ENCODE measurements at regions not wholly inside any gene's neighbourhood (a gene's known extent, or its start where the extent isn't known, plus 50 kb on each side); places are given as distances from the start of the nearest gene placed in this dataset.

GRCh38 chr12:105436636-105437035 is 106.1 kb downstream of the C12orf75 start:
- Histone ChIP-seq H3K9me3 (ENCODE audit: low read length) (no peaks in the 10 kb centered on the region), H3K4me3 (ENCODE audit: low read depth, low read length, poor library complexity, severe bottlenecking) (no peak overlapping the region), H3F3A (ENCODE audit: insufficient read depth, low read length) (no peaks in the 10 kb centered on the region), H3K9me2 (ENCODE audit: low read depth, low read length) (no peaks in the 10 kb centered on the region), H3K4me1 (ENCODE audit: insufficient read depth, low read length, severe bottlenecking) (no peaks in the 10 kb centered on the region), H3K27me3 (ENCODE audit: insufficient read depth, low read length) (no peaks in the 10 kb centered on the region), H3K36me3 (ENCODE audit: insufficient read depth, low read length) (no peaks in the 10 kb centered on the region), H2AFZ (ENCODE audit: low read length) (no peak overlapping the region), H3K27ac (ENCODE audit: low read depth, low read length, poor library complexity, severe bottlenecking) (no peak overlapping the region), H3K79me2 (ENCODE audit: insufficient read depth, low read length) (no peaks in the 10 kb centered on the region), H3K9ac (ENCODE audit: low read length) (no peak overlapping the region), H3K4me2 (ENCODE audit: low read length) (no peak overlapping the region), H4K20me1 (ENCODE audit: insufficient read depth, low read length) (no peaks in the 10 kb centered on the region)
- TF ChIP-seq, protein P1, sequence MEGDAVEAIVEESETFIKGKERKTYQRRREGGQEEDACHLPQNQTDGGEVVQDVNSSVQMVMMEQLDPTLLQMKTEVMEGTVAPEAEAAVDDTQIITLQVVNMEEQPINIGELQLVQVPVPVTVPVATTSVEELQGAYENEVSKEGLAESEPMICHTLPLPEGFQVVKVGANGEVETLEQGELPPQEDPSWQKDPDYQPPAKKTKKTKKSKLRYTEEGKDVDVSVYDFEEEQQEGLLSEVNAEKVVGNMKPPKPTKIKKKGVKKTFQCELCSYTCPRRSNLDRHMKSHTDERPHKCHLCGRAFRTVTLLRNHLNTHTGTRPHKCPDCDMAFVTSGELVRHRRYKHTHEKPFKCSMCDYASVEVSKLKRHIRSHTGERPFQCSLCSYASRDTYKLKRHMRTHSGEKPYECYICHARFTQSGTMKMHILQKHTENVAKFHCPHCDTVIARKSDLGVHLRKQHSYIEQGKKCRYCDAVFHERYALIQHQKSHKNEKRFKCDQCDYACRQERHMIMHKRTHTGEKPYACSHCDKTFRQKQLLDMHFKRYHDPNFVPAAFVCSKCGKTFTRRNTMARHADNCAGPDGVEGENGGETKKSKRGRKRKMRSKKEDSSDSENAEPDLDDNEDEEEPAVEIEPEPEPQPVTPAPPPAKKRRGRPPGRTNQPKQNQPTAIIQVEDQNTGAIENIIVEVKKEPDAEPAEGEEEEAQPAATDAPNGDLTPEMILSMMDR (IDR thresholded peaks at IDR 0.05; ENCODE audit: low read length), result no peak
- TF ChIP-seq EZH2 (IDR thresholded peaks at IDR 0.05; ENCODE audit: borderline replicate concordance, low read length), result no peak

DNA sequence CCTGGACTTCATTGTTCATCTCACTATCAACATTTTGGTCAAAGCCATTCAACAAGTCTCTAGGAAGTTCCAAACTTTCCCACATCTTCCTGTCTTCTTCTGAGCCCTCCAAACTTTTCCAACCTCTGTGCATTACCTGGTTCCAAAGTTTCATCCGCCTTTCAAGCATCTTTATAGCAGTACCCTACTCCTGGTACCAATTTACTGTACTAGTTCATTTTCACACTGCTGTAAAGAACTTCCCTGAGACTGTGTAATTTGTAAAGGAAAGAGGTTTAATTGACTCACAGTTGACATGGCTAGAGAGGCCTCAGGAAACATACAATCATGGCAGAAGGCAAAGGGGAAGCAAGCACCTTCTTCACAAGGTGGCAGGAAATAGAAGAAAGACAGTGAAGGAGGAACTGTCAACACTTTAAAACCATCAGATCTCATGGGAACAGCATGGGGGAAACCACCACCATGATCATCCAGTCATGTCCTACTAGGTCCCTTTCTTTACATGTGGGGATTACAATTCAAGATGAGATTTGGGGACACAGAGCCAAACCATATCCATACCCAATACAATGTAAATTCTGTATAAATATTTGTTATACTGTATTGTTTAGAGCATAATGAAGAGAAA is 109.7 kb downstream of the C12orf75 start:
- H3K27me3 ChIP-seq (ENCODE audit: insufficient read depth, low read length), result no peaks in the 10 kb centered on the region
- H3K27ac ChIP-seq (ENCODE audit: low read depth, low read length, poor library complexity, severe bottlenecking), result no peak overlapping the region
- H3F3A ChIP-seq (ENCODE audit: insufficient read depth, low read length), result no peaks in the 10 kb centered on the region
- no peak overlapping the region for H3K4me2 ChIP-seq (ENCODE audit: low read length)
- H4K20me1 ChIP-seq (ENCODE audit: insufficient read depth, low read length), result no peaks in the 10 kb centered on the region
- no peak overlapping the region for H2AFZ ChIP-seq (ENCODE audit: low read length)
- no peak overlapping the region for H3K9ac ChIP-seq (ENCODE audit: low read length)
- H3K4me1 ChIP-seq (ENCODE audit: insufficient read depth, low read length, severe bottlenecking), result no peaks in the 10 kb centered on the region
- H3K9me3 ChIP-seq (ENCODE audit: low read length), result no peaks in the 10 kb centered on the region
- H3K9me2 ChIP-seq (ENCODE audit: low read depth, low read length), result no peaks in the 10 kb centered on the region
- TF ChIP-seq, protein P1 (IDR thresholded peaks at IDR 0.05; ENCODE audit: low read length), result no peak
- no peak for TF ChIP-seq EZH2 (IDR thresholded peaks at IDR 0.05; ENCODE audit: borderline replicate concordance, low read length)
- no peak overlapping the region for H3K4me3 ChIP-seq (ENCODE audit: low read depth, low read length, poor library complexity, severe bottlenecking)
- H3K79me2 ChIP-seq (ENCODE audit: insufficient read depth, low read length), result no peaks in the 10 kb centered on the region
- no peaks in the 10 kb centered on the region for H3K36me3 ChIP-seq (ENCODE audit: insufficient read depth, low read length)

- no peaks in the 10 kb centered on the region for H3K4me1 ChIP-seq (ENCODE audit: insufficient read depth, low read length, severe bottlenecking)
- H3K4me3 ChIP-seq (ENCODE audit: low read depth, low read length, poor library complexity, severe bottlenecking), result no peak overlapping the region
- H3K9me2 ChIP-seq (ENCODE audit: low read depth, low read length), result no peaks in the 10 kb centered on the region
- no peaks in the 10 kb centered on the region for H3K27me3 ChIP-seq (ENCODE audit: insufficient read depth, low read length)
- no peak overlapping the region for H3K27ac ChIP-seq (ENCODE audit: low read depth, low read length, poor library complexity, severe bottlenecking)
- H2AFZ ChIP-seq (ENCODE audit: low read length), result no peak overlapping the region
- H3K4me2 ChIP-seq (ENCODE audit: low read length), result no peak overlapping the region
- TF ChIP-seq, protein P1 (IDR thresholded peaks at IDR 0.05; ENCODE audit: low read length), result no peak
- TF ChIP-seq EZH2 (IDR thresholded peaks at IDR 0.05; ENCODE audit: borderline replicate concordance, low read length), result no peak
- H3K9ac ChIP-seq (ENCODE audit: low read length), result no peak overlapping the region
- H3F3A ChIP-seq (ENCODE audit: insufficient read depth, low read length), result no peaks in the 10 kb centered on the region
- H4K20me1 ChIP-seq (ENCODE audit: insufficient read depth, low read length), result no peaks in the 10 kb centered on the region
- H3K9me3 ChIP-seq (ENCODE audit: low read length), result no peaks in the 10 kb centered on the region
- no peaks in the 10 kb centered on the region for H3K36me3 ChIP-seq (ENCODE audit: insufficient read depth, low read length)
- H3K79me2 ChIP-seq (ENCODE audit: insufficient read depth, low read length), result no peaks in the 10 kb centered on the region
These were observed 113.5 kb downstream of the C12orf75 start for GRCh38 chr12:105443802-105444652.

All from OCI-LY1 (cell line).